ENCODE measurements at regions not wholly inside any gene's neighbourhood (a gene's known extent, or its start where the extent isn't known, plus 50 kb on each side); places are given as distances from the start of the nearest gene placed in this dataset.

- no peaks in the 10 kb centered on the region for H3K27me3 ChIP-seq (ENCODE audit: control insufficient read depth, insufficient read depth, low read length)
- H2AK5ac ChIP-seq (ENCODE audit: low read depth, low read length): no peak overlapping the region
- no peaks in the 10 kb centered on the region for H3K9me1 ChIP-seq (ENCODE audit: insufficient read depth, low read length)
- no peak for DNase-seq
- no peaks in the 10 kb centered on the region for H3K36me3 ChIP-seq (ENCODE audit: control insufficient read depth, insufficient read depth, low read length)
- no peak overlapping the region for H4K8ac ChIP-seq (ENCODE audit: low read depth in 2 of 2, low read length in 2 of 2)
- no peak overlapping the region for H3K27ac ChIP-seq (ENCODE audit: insufficient read depth, low read length)
- H3K4me2 ChIP-seq (ENCODE audit: low read depth, low read length): no peak overlapping the region
- no peaks in the 10 kb centered on the region for H4K20me1 ChIP-seq (ENCODE audit: insufficient read depth, low read length)
- in situ Hi-C loops (cut with MboI; ENCODE audit: low sequenced_read_pairs): no loop called here
- no peak overlapping the region for H2BK5ac ChIP-seq (ENCODE audit: low read depth, low read length, poor library complexity, severe bottlenecking)
- no peak overlapping the region for H3K56ac ChIP-seq (ENCODE audit: extremely low read depth, insufficient read depth, low read length)
- no peak overlapping the region for H2AK9ac ChIP-seq (replicated peaks; ENCODE audit: low read depth, low read length, poor library complexity)
- H4K5ac ChIP-seq (ENCODE audit: low read depth, low read length): no peak overlapping the region
- no TSS peak for BruUV-seq (replicated peaks)
- no peak overlapping the region for H3K4ac ChIP-seq (ENCODE audit: low read depth, low read length)
- H3K79me1 ChIP-seq (ENCODE audit: low read depth in 1 of 2, low read length in 2 of 2): no peaks in the 10 kb centered on the region
- no peak for ATAC-seq (ENCODE audit: low read depth)
- CTCF ChIA-PET: no interaction called here
- no peak overlapping the region for H3K4me3 ChIP-seq (ENCODE audit: insufficient read depth, low read depth, low read length)
- no peak overlapping the region for H3K23ac ChIP-seq (ENCODE audit: low read depth, low read length)
- intact Hi-C loops (cut with micrococcal nuclease): no loop called here
- dilution Hi-C loops (cut with HindIII; ENCODE audit: low sequenced_read_pairs, unreplicated experiment): no loop called here
- POLR2A ChIA-PET (ENCODE audit: unreplicated experiment): no interaction called here
- TF ChIP-seq SMC3 (IDR thresholded peaks at IDR 0.05; ENCODE audit: low read depth, low read length): no peak
- no peak for TF ChIP-seq MXI1 (IDR thresholded peaks at IDR 0.05; ENCODE audit: borderline replicate concordance, low read depth, low read length)
- no peak for TF ChIP-seq RFX5 (IDR thresholded peaks at IDR 0.05; ENCODE audit: low read depth, low read length)
- no peak for TF ChIP-seq ELK1 (IDR thresholded peaks at IDR 0.05; ENCODE audit: borderline replicate concordance, low read depth, low read length)
- no peak for TF ChIP-seq USF2 (IDR thresholded peaks at IDR 0.05; ENCODE audit: low read depth, low read length)
- no peak for TF ChIP-seq CEBPB (IDR thresholded peaks at IDR 0.05; ENCODE audit: low read depth, low read length)
- TF ChIP-seq CHD1 (IDR thresholded peaks at IDR 0.05; ENCODE audit: low read depth, low read length): no peak
- TF ChIP-seq BHLHE40 (IDR thresholded peaks at IDR 0.05; ENCODE audit: low read depth, low read length): no peak
- no peak for TF ChIP-seq RCOR1 (IDR thresholded peaks at IDR 0.05; ENCODE audit: insufficient replicate concordance, low read length)
- no peak for TF ChIP-seq CTCF (conservative IDR thresholded peaks at IDR 0.05; ENCODE audit: low read depth, low read length)
- TF ChIP-seq MAFK (IDR thresholded peaks at IDR 0.05; ENCODE audit: low read depth, low read length): no peak
- no peak for TF ChIP-seq FOS (IDR thresholded peaks at IDR 0.05; ENCODE audit: low read depth, low read length)
- no peak for TF ChIP-seq POLR2A (IDR thresholded peaks at IDR 0.05; ENCODE audit: low read depth, low read length)
- no peak for TF ChIP-seq NFE2L2 (IDR thresholded peaks at IDR 0.05; ENCODE audit: low read depth, low read length)
- TF ChIP-seq RAD21 (IDR thresholded peaks at IDR 0.05; ENCODE audit: low read length): no peak
- no peak for TF ChIP-seq MAZ (IDR thresholded peaks at IDR 0.05; ENCODE audit: borderline replicate concordance, low read depth, low read length)
- no peak overlapping the region for H2AFZ ChIP-seq (replicated peaks; ENCODE audit: low read length, poor library complexity)
- peaks cover 7% of the 10 kb centered on the region for H3K9me3 ChIP-seq (ENCODE audit: control insufficient read depth, insufficient read depth, low read length)
- no peak overlapping the region for H3K14ac ChIP-seq (replicated peaks; ENCODE audit: low read depth, low read length)
- no peak overlapping the region for H2BK120ac ChIP-seq (ENCODE audit: low read depth, low read length)
- no peak overlapping the region for H3K9ac ChIP-seq (ENCODE audit: low read depth, low read length)
- H4K91ac ChIP-seq (ENCODE audit: insufficient read depth, low read depth, low read length): no peak overlapping the region
- H3K18ac ChIP-seq (ENCODE audit: low read depth, low read length): no peak overlapping the region
- no CpG with 5 or more reads among the region's 7 CpGs for WGBS, 2 experiments (ENCODE audit: extremely low coverage in 2 of 2, insufficient read length in 1 of 2)
- H3K4me1 ChIP-seq (ENCODE audit: control insufficient read depth, insufficient read depth, low read length): no peaks in the 10 kb centered on the region
- no peak overlapping the region for H2BK15ac ChIP-seq (ENCODE audit: low read depth, low read length)
- no peak overlapping the region for H2BK20ac ChIP-seq (ENCODE audit: low read depth, low read length)
Measured at GRCh38 chr10:8591640-8592039, 537.2 kb downstream of the GATA3 start.

All from IMR-90 (cell line).